IPS DF 6.9 (cell line): ENCODE measurements at regions not wholly inside any gene's neighbourhood (a gene's known extent, or its start where the extent isn't known, plus 50 kb on each side); places are given as distances from the start of the nearest gene placed in this dataset.
A peak's percentile ranks its signal among the peaks of the same experiment; 100 is the strongest.

Source experiments
- DNase-seq: peaks from one replicate; pipeline ENCODE4 v3.0.0-alpha.2; 2013; ENCODE audit warnings: low read depth, low spot score
- H3K27ac ChIP-seq: one replicate; pipeline ENCODE4 v1.5.1; 2013; ENCODE audit warnings: low read length, control low read depth
- H3K27me3 ChIP-seq: 2 replicates; pipeline ENCODE4 v1.6.1; 2013; ENCODE audit warnings: mild to moderate bottlenecking, low read length; ENCODE audit not compliant: control insufficient read depth, insufficient read depth
- H3K36me3 ChIP-seq: 2 replicates; pipeline ENCODE4 v1.6.1; 2013; ENCODE audit warnings: low read length; ENCODE audit not compliant: control insufficient read depth, insufficient read depth
- H3K4me1 ChIP-seq: 2 replicates; pipeline ENCODE4 v1.6.1; 2013; ENCODE audit warnings: low read length; ENCODE audit not compliant: control insufficient read depth, insufficient read depth
- H3K4me3 ChIP-seq: 2 replicates; pipeline ENCODE4 v1.5.1; 2013; ENCODE audit warnings: mild to moderate bottlenecking, low read length
- H3K9me3 ChIP-seq: 2 replicates; pipeline ENCODE4 v1.6.1; 2013; ENCODE audit warnings: low read length, inconsistent platforms; ENCODE audit not compliant: control insufficient read depth, insufficient read depth
- WGBS: extraction: QIAGEN DNeasy Blood & Tissue Kit; methylation state at CpG from one replicate; pipeline ENCODE4 v1.1.7; 2013; ENCODE audit warnings: mixed read lengths, missing lambda C conversion rate; ENCODE audit not compliant: insufficient read length, insufficient coverage; 5-methylcytosine and 5-hydroxymethylcytosine counted together

DNA sequence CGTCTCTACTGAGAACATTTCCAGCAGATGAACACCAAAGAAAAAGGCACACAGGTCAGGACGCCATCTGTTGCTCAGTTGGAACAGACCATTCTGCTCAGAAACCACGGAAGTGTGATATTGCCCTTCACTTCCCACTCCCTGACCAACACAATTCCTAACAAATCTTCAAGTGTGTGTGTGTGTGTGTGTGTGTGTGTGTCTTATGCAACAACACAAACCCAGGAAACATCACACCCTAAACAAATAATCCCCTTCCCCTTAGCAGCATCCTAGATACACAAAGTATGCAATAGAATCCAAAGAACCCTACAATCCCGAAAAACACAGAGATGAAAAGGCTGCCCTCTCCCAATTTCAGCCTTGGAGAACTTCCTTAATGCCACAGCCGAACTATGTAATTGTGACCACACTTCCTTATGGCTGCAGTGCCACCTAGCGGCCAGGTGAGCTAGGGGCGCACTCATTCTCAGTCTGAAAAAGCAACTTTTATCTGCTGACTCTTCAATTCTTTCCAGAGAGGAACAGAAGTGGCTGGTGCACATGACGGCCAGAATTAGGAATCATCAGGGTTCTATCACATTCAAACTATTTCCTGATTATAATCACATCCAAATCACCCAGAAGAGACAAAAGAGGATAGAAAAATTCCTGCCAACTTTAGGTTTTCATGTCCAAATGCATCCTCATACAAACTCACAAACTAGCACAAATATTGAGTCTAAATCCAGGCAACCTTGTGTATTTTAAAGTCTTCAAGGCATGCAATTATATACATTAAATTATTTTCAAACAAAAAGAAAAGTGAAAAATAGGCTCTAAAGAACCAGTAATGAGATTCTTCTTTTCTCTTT is 164.9 kb downstream of the DHX15 start:
- Histone ChIP-seq H3K27ac (no peak overlapping the region), H3K4me1 (peaks cover 3% of the 10 kb centered on the region; the same call in 1 of the 2 replicates), H3K27me3 (no peaks in the 10 kb centered on the region), H3K4me3 (no peak overlapping the region), H3K36me3 (no peaks in the 10 kb centered on the region), H3K9me3 (no peaks in the 10 kb centered on the region)
- DNase-seq, result peak; percentile 64
- WGBS, result no CpG with 5 or more reads among the region's 8 CpGs

DNA sequence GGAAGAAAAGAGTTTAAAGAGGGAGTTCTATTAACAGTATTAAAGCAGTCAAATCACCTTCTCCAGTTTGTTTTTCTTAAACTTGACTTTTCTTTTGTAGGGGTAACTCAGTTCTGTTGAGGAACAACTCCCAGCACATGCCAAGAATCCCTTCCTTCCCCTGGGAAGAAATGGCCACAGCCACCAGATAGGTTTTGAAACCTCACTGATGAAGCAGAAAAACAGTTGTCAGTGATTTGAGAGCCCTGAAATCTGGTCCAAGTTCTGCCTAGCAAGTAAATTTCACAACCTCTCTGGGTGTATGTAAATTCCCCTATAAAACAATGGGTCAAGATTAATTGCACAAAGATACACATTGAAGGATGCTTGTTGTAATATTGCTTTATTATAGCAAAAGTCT is 167.1 kb downstream of the DHX15 start:
- H3K27ac ChIP-seq, result no peak overlapping the region
- peaks cover 3% of the 10 kb centered on the region; the same call in 1 of the 2 replicates for H3K4me1 ChIP-seq
- no peaks in the 10 kb centered on the region for H3K9me3 ChIP-seq
- no peaks in the 10 kb centered on the region for H3K27me3 ChIP-seq
- no peak overlapping the region for H3K4me3 ChIP-seq
- H3K36me3 ChIP-seq, result no peaks in the 10 kb centered on the region
- no peak for DNase-seq

DNA sequence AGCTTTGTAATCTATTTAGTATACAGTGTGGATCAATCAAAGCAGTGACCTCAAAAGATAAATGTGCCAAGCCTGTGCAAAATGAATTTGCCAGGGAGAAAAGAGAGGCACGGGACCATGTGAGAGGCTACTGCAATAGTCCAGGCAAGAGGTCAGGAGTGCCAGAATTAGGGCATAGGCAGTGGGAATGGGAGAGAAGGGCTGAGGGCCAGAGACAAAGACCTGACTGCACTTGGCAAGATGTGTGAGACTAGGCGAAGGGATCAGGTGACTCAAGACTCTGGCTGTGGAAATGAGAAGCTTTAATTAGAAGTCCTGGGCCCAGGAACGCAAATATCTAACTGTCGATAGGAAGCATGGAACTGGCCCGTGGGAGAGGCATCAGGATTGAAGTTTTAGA is 168.1 kb downstream of the DHX15 start:
- WGBS, result no CpG with 5 or more reads among the region's 5 CpGs
- no peak overlapping the region for H3K27ac ChIP-seq

DNA sequence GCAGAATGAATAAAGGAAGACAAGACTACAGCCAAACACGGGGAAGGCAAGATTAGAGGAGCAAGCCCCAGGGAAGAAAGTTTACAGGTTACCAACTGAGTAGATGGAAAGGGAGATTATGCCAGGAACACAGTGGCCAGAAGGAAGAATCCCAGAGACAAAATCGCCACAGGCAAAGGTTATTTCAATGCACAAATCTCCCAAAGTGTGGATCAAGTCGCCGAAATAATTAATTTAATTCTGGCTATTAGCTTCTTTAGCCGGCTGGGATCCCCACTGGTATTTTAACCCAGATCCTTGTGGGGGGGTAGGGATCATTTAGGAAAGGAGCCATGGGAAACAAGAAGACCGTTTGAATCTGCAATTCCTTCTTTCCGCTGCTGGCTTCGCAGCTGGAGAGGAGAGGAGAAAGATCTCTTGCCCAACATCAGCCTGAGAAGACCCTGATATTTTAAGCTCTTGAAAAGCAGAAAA is 171.0 kb downstream of the DHX15 start:
- H3K4me1 ChIP-seq, result no peaks in the 10 kb centered on the region
- no peak for DNase-seq
- H3K27me3 ChIP-seq, result no peaks in the 10 kb centered on the region
- no peaks in the 10 kb centered on the region for H3K9me3 ChIP-seq
- no peaks in the 10 kb centered on the region for H3K36me3 ChIP-seq
- WGBS, result no CpG with 5 or more reads among the region's 8 CpGs
- H3K27ac ChIP-seq, result no peak overlapping the region
- H3K4me3 ChIP-seq, result no peak overlapping the region

More for the DNA sequence above, 168.1 kb downstream of the DHX15 start:
- H3K4me1 ChIP-seq, result peaks cover 3% of the 10 kb centered on the region; the same call in 1 of the 2 replicates
- DNase-seq, result no peak
- no peaks in the 10 kb centered on the region for H3K36me3 ChIP-seq
- no peaks in the 10 kb centered on the region for H3K9me3 ChIP-seq
- no peaks in the 10 kb centered on the region for H3K27me3 ChIP-seq
- no peak overlapping the region for H3K4me3 ChIP-seq

DNA sequence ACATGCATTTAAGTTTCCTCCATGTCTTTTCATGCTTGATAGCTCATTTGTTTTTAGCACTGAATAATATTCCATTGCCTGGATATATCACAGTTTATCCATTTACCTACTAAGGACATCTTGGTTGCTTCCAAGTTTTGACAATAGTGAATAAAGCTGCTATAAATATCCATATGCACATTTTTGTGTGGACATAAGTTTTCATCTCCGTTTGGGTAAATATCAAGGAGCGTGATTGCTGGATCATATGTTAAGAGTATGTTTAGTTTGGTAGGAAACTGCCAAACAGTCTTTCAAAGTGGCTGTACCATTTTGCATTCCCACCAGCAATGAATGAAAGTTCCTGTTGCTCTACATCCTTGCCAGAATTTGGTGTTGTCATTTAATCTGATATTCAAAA is 172.5 kb downstream of the DHX15 start:
- Histone ChIP-seq H3K9me3 (no peaks in the 10 kb centered on the region), H3K27me3 (no peaks in the 10 kb centered on the region), H3K4me1 (no peaks in the 10 kb centered on the region), H3K4me3 (no peak overlapping the region), H3K27ac (no peak overlapping the region), H3K36me3 (no peaks in the 10 kb centered on the region)
- DNase-seq, result no peak
- no CpG with 5 or more reads among the region's 2 CpGs for WGBS

DNA sequence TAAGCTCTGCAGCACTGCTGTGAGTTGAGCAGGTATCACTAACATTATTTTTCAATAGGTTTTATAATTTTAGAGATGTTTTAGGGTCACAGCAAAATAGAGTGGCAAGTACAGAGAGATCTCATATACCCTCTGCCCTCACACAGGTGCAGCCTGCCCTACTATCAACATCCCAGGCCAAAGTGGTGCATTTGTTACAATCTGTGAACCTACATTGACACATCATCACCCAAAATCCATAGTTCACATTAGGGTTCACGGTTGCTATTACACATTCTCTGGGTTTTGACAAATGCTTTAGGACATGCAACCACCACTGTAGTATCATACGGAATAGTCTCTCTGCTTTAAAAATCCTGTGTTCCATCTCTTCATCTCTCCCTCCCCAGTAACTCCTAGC is 173.1 kb downstream of the DHX15 start:
- Histone ChIP-seq H3K9me3 (no peaks in the 10 kb centered on the region), H3K36me3 (no peaks in the 10 kb centered on the region), H3K4me3 (no peak overlapping the region), H3K27me3 (no peaks in the 10 kb centered on the region), H3K27ac (no peak overlapping the region), H3K4me1 (no peaks in the 10 kb centered on the region)
- DNase-seq, result no peak
- no CpG with 5 or more reads among the region's 2 CpGs for WGBS

DNA sequence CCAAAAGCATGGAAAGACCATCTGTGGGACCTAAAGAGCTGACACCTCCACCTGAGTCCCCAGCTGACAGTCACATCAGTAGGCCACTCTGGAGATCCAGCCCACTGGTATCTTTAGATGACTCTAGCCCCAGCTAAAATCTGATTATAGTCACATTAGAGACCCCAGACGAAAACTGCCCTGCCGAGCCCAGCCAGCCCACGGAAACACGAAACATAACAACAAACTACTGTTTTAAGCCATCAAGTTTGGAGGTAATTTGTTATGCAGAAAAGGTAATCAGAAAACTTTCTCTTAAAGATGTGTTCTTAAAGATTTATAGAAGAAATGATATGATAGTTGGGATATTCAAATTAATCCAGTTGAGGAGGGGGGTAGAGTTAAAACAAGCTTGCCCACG is 175.7 kb downstream of the DHX15 start:
- Histone ChIP-seq H3K4me3 (no peak overlapping the region), H3K9me3 (no peaks in the 10 kb centered on the region), H3K36me3 (no peaks in the 10 kb centered on the region), H3K4me1 (no peaks in the 10 kb centered on the region), H3K27me3 (no peaks in the 10 kb centered on the region), H3K27ac (no peak overlapping the region)
- no peak for DNase-seq
- WGBS, result no CpG with 5 or more reads among the region's 5 CpGs

DNA sequence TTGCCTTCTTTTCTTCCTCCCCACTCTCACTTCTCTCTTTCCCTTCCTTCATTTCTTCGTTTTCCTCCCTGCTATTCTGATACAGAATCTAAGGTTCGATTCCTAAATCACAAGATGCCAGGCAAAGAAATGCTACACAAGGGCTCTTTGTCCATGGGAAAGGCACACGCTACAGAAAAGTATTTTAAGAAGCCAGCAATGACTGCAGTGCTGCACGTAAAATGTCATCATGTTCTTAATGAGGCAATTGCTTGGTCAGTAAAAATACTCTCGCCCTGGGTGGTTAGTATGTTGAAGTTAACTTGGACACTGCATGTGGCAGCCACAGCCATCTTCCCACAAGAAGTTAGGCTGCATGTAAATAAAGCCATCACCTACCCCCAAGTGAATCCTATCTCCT is 178.4 kb downstream of the DHX15 start:
- H3K4me1 ChIP-seq, result no peaks in the 10 kb centered on the region
- no peaks in the 10 kb centered on the region for H3K36me3 ChIP-seq
- H3K4me3 ChIP-seq, result no peak overlapping the region
- no peak overlapping the region for H3K27ac ChIP-seq
- H3K9me3 ChIP-seq, result no peaks in the 10 kb centered on the region
- H3K27me3 ChIP-seq, result no peaks in the 10 kb centered on the region
- 100% methylated on average over 2 of the region's 5 CpGs for WGBS
- no peak for DNase-seq

DNA sequence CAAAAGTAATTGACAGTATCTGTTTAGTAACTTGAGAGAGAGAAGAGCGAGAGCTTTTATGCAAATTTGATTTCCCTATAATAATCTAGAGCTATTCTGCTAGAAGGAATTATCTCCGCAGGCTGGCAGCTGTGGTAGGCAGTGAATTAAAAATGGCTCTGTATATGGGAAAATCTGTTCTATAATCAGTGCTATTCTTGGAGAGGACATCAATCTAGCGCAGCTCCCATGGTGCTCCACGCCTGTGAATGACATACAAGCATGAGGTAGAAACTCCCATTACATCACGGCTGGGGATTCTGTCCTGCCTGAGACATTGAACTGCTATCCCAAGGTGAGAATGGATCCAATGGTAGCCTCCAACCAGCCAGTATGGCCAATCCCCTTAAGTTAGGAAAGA is 179.0 kb downstream of the DHX15 start:
- Histone ChIP-seq H3K27ac (no peak overlapping the region), H3K4me1 (no peaks in the 10 kb centered on the region), H3K9me3 (no peaks in the 10 kb centered on the region), H3K27me3 (no peaks in the 10 kb centered on the region), H3K4me3 (no peak overlapping the region), H3K36me3 (no peaks in the 10 kb centered on the region)
- no CpG with 5 or more reads among the region's 5 CpGs for WGBS
- DNase-seq, result no peak

DNA sequence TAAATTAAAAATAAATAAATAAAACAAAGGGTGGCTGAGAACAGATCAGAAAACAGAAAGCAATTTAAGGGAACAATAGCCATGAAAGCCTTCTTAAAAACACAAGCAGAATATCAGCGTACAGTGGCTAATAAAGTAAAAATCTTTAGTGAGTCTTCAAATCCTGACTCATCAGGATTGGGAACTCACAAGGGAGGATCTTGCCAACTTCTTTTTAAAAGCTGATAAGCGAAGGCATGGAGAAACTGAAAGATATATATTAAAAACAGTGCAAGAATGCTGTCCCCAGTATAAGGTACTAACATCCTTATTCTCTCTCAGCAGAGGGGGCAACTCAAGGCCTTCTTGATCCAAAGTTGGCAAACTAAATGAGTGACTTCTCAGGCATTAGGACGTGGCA is 180.1 kb downstream of the DHX15 start:
- H3K27me3 ChIP-seq, result no peaks in the 10 kb centered on the region
- DNase-seq, result no peak
- no peaks in the 10 kb centered on the region for H3K9me3 ChIP-seq
- H3K4me1 ChIP-seq, result no peaks in the 10 kb centered on the region
- H3K4me3 ChIP-seq, result no peak overlapping the region
- no peak overlapping the region for H3K27ac ChIP-seq
- H3K36me3 ChIP-seq, result no peaks in the 10 kb centered on the region
- no CpG with 5 or more reads among the region's 3 CpGs for WGBS

DNA sequence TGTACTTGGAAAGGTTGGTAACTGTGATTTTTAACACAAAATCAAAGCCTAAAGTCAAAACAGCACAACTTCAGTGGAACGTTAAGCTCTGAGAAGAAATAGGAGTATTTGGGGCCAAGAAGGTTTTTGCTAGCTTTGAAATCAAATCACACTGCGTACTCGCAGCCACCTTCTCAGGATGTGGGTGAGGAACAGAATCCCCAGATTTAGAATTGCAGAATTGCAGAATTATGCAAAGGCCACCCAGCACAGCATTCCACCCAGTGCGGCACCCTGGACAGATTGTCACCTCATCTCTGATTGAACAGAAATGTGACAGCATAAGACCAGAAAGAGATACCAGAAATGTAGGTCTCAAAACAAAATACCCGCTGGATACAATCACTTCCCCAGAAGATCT is 181.1 kb downstream of the DHX15 start:
- H3K4me1 ChIP-seq, result no peaks in the 10 kb centered on the region
- DNase-seq, result no peak

More for the DNA sequence above, 181.1 kb downstream of the DHX15 start:
- H3K27me3 ChIP-seq, result no peaks in the 10 kb centered on the region
- H3K9me3 ChIP-seq, result no peaks in the 10 kb centered on the region
- WGBS, result no CpG with 5 or more reads among the region's 5 CpGs
- no peak overlapping the region for H3K4me3 ChIP-seq
- no peaks in the 10 kb centered on the region for H3K36me3 ChIP-seq
- H3K27ac ChIP-seq, result no peak overlapping the region
